ENCODE measurements at regions not wholly inside any gene's neighbourhood (a gene's known extent, or its start where the extent isn't known, plus 50 kb on each side); places are given as distances from the start of the nearest gene placed in this dataset.

- peaks cover 2% of the 10 kb centered on the region for H3K4me1 ChIP-seq (ENCODE audit: control insufficient read depth, insufficient read depth, low read length)
These were observed 223.3 kb downstream of the MTX2 start for GRCh38 chr2:176492583-176492982.

GRCh38 chr2:176493226-176493825 lies 224.1 kb downstream of the MTX2 start:
- Histone ChIP-seq H3K27ac (ENCODE audit: low read length) (no peak overlapping the region), H3K4me3 (ENCODE audit: low read length) (no peak overlapping the region), H3K27me3 (ENCODE audit: control insufficient read depth, insufficient read depth) (no peaks in the 10 kb centered on the region), H3K9me3 (ENCODE audit: control insufficient read depth, low read length) (no peaks in the 10 kb centered on the region), H3K4me1 (ENCODE audit: control insufficient read depth, insufficient read depth, low read length) (peaks cover 2% of the 10 kb centered on the region)
- intact Hi-C loops (cut with DNase I): no loop called here
- DNase-seq (peak in 1 of 3 donors; percentile 53), ATAC-seq (peak; percentile 1 to 13)
- 70% methylated on average over 7 of the region's 7 CpGs for WGBS

More at GRCh38 chr2:176492583-176492982, 223.3 kb downstream of the MTX2 start:
- no peaks in the 10 kb centered on the region for H3K27me3 ChIP-seq (ENCODE audit: control insufficient read depth, insufficient read depth)
- WGBS: 47% methylated on average over 1 of the region's 1 CpG
- DNase-seq (no peak), ATAC-seq (no peak)
- H3K4me3 ChIP-seq (ENCODE audit: low read length): no peak overlapping the region
- no peak overlapping the region for H3K27ac ChIP-seq (ENCODE audit: low read length)
- no peaks in the 10 kb centered on the region for H3K9me3 ChIP-seq (ENCODE audit: control insufficient read depth, low read length)
- intact Hi-C loops (cut with DNase I): no loop called here

DNA sequence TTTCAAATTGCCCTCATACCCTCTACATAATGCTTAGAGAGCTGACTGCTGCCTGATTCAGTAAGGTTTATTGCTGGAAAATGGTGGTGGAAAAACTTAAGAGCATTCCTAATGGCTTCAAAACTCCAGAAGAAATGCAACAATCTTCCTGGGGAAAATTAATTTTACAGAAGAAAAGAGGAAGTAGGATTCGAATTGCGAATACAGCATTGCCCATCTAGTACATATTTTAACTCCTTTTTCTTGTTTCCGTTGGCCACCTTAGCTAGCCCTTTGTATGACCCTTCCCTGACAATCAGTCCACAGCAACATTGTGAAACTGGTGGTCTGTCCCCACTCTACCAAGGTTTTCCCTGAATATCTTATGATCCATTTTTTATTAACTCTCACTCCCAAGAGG lies 224.7 kb downstream of the MTX2 start:
- WGBS: 71% methylated on average over 3 of the region's 3 CpGs
- intact Hi-C loops (cut with DNase I): no loop called here
- peaks cover 2% of the 10 kb centered on the region for H3K4me1 ChIP-seq (ENCODE audit: control insufficient read depth, insufficient read depth, low read length)

GRCh38 chr2:176494949-176495353 lies 225.7 kb downstream of the MTX2 start:
- DNase-seq (peak; percentile 69 to 93 (median 76)), ATAC-seq (peak; percentile 65 to 81)
- no peaks in the 10 kb centered on the region for H3K9me3 ChIP-seq (ENCODE audit: control insufficient read depth, low read length)
- no peak overlapping the region for H3K4me3 ChIP-seq (ENCODE audit: low read length)
- no peak overlapping the region for H3K27ac ChIP-seq (ENCODE audit: low read length)
- no peaks in the 10 kb centered on the region for H3K27me3 ChIP-seq (ENCODE audit: control insufficient read depth, insufficient read depth)
- intact Hi-C loops (cut with DNase I): no loop called here
- H3K4me1 ChIP-seq (ENCODE audit: control insufficient read depth, insufficient read depth, low read length): peaks cover 2% of the 10 kb centered on the region
- 27% methylated on average over 2 of the region's 2 CpGs for WGBS

More for the DNA sequence above, 224.7 kb downstream of the MTX2 start:
- Histone ChIP-seq H3K4me3 (ENCODE audit: low read length) (no peak overlapping the region), H3K9me3 (ENCODE audit: control insufficient read depth, low read length) (no peaks in the 10 kb centered on the region), H3K27me3 (ENCODE audit: control insufficient read depth, insufficient read depth) (no peaks in the 10 kb centered on the region), H3K27ac (ENCODE audit: low read length) (no peak overlapping the region)
- ATAC-seq: no peak
- no peak for DNase-seq

DNA sequence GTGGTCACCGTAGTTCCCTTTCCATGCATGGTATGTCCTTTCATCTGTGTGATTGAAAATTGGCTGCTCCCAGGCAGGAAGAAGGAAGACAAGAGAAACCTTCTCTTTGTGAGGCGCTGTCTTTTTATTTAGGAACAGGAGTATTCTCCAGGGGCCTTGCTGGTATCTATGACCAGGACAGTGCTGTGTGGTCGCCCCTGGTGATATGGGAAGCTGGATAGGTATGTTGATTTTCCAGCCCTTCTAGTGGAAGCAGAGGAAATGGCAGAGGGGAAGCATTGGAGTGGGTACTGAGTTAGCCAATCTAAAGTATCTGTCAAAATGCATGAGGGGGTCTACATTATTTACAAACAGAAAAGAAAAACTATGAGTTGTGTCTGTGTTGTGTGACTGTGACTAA lies 226.6 kb downstream of the MTX2 start:
- H3K27ac ChIP-seq (ENCODE audit: low read length): no peak overlapping the region
- DNase-seq: no peak
- H3K4me1 ChIP-seq (ENCODE audit: control insufficient read depth, insufficient read depth, low read length): peaks cover 2% of the 10 kb centered on the region
- 88% methylated on average over 3 of the region's 3 CpGs for WGBS
- no peak for ATAC-seq
- no peak overlapping the region for H3K4me3 ChIP-seq (ENCODE audit: low read length)
- no peaks in the 10 kb centered on the region for H3K9me3 ChIP-seq (ENCODE audit: control insufficient read depth, low read length)
- H3K27me3 ChIP-seq (ENCODE audit: control insufficient read depth, insufficient read depth): no peaks in the 10 kb centered on the region
- intact Hi-C loops (cut with DNase I): no loop called here

GRCh38 chr2:176496761-176497160 lies 227.5 kb downstream of the MTX2 start:
- H3K27ac ChIP-seq (ENCODE audit: low read length): no peak overlapping the region
- H3K4me1 ChIP-seq (ENCODE audit: control insufficient read depth, insufficient read depth, low read length): peaks cover 2% of the 10 kb centered on the region
- no peak overlapping the region for H3K4me3 ChIP-seq (ENCODE audit: low read length)
- 69% methylated on average over 3 of the region's 3 CpGs for WGBS
- H3K27me3 ChIP-seq (ENCODE audit: control insufficient read depth, insufficient read depth): no peaks in the 10 kb centered on the region
- no peak for DNase-seq
- ATAC-seq: no peak
- intact Hi-C loops (cut with DNase I): no loop called here
- no peaks in the 10 kb centered on the region for H3K9me3 ChIP-seq (ENCODE audit: control insufficient read depth, low read length)

DNA sequence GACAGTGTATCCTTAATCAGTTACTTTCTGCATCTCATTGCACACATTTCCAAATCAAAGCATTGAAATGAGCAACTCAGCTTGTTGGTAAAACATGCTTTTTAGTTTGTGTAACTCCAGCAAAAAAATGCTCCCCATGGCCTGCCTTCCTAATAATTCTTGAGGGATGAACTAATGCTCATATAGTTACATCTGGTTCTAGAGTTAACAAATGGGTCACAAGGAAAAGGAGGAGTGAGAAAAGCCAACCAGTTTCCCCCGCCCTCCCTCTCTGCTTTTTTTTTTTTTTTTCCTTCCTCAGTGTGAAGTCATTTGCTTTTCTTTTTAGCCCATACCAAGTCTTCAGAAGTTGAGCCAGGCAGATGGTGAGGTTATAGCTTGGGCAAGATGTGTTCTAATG lies 231.7 kb downstream of the MTX2 start:
- no peak overlapping the region for H3K27ac ChIP-seq (ENCODE audit: low read length)
- DNase-seq: no peak
- intact Hi-C loops (cut with DNase I): no loop called here
- WGBS: 57% methylated on average over 1 of the region's 1 CpG
- H3K9me3 ChIP-seq (ENCODE audit: control insufficient read depth, low read length): no peaks in the 10 kb centered on the region
- H3K4me3 ChIP-seq (ENCODE audit: low read length): no peak overlapping the region
- peak; percentile 30 to 39 for ATAC-seq
- peaks cover under 1% of the 10 kb centered on the region for H3K4me1 ChIP-seq (ENCODE audit: control insufficient read depth, insufficient read depth, low read length)
- H3K27me3 ChIP-seq (ENCODE audit: control insufficient read depth, insufficient read depth): no peaks in the 10 kb centered on the region

DNA sequence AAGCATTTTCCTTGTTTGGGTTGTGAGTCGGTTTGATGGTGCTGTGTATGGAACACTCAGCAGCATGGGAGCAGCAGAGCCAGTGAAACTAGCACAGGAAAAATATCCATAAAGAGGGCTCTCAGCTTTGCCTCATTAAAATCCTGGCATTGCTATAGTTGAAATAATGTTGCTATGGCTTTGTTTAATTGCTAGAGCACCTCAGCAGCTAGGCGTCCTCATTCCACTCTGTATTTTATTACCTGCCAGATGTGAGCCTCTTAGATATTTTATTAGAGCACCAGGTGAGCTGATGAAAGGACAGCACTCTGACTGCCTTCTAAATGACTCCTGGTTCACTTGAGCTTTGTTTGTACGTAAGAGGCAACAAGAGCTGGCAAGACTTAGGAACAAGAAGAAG lies 232.4 kb downstream of the MTX2 start:
- H3K27me3 ChIP-seq (ENCODE audit: control insufficient read depth, insufficient read depth): no peaks in the 10 kb centered on the region
- no peak for ATAC-seq
- no peak for DNase-seq
- H3K4me3 ChIP-seq (ENCODE audit: low read length): no peak overlapping the region
- intact Hi-C loops (cut with DNase I): no loop called here
- H3K9me3 ChIP-seq (ENCODE audit: control insufficient read depth, low read length): no peaks in the 10 kb centered on the region
- WGBS: 79% methylated on average over 3 of the region's 3 CpGs
- no peak overlapping the region for H3K27ac ChIP-seq (ENCODE audit: low read length)
- no peaks in the 10 kb centered on the region for H3K4me1 ChIP-seq (ENCODE audit: control insufficient read depth, insufficient read depth, low read length)

DNA sequence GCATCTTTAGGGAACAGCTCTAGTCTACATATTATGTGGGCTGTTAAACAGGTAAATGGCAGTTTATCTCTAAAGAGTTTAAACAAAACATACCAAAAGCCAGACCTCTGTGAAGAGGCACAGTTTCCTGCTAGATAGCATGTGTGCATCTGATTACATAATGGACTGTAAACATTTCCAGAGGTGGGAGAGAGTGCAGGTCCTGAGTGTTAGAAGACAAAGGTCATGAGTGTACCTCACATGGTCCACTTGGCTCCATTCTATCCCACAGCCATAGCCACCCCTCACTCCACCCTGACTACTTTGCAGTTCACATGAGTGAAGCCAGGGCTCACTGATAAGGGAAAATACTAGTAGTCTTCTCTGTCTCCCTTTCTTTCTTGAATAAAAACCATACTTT lies 233.4 kb downstream of the MTX2 start:
- no peak for DNase-seq
- no peak overlapping the region for H3K27ac ChIP-seq (ENCODE audit: low read length)
- H3K9me3 ChIP-seq (ENCODE audit: control insufficient read depth, low read length): no peaks in the 10 kb centered on the region
- intact Hi-C loops (cut with DNase I): no loop called here
- no peak overlapping the region for H3K4me3 ChIP-seq (ENCODE audit: low read length)
- no peaks in the 10 kb centered on the region for H3K27me3 ChIP-seq (ENCODE audit: control insufficient read depth, insufficient read depth)
- no peaks in the 10 kb centered on the region for H3K4me1 ChIP-seq (ENCODE audit: control insufficient read depth, insufficient read depth, low read length)
- no peak for ATAC-seq

DNA sequence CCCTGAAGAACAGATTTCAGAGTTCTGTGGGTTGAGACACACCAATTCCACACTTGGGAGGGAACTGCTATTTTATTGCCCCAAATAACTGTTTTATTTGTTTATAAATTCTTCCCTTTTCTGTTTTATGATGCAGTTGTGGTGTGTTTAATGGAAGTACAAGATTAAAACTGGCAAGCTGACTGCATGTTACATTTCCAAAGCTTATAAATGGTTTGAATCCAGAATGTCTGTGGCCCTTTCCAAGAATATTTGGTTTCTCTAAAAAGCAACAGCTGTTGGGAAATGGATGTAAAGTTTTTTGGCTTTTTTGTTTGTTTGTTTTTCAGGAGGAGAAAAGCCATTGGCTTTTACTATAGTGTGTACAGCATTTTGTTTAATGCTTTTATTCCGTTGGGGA lies 234.5 kb downstream of the MTX2 start:
- ATAC-seq (no peak), DNase-seq (no peak)
- Histone ChIP-seq H3K4me1 (ENCODE audit: control insufficient read depth, insufficient read depth, low read length) (no peaks in the 10 kb centered on the region), H3K27ac (ENCODE audit: low read length) (no peak overlapping the region), H3K27me3 (ENCODE audit: control insufficient read depth, insufficient read depth) (no peaks in the 10 kb centered on the region), H3K9me3 (ENCODE audit: control insufficient read depth, low read length) (no peaks in the 10 kb centered on the region), H3K4me3 (ENCODE audit: low read length) (no peak overlapping the region)
- WGBS: 59% methylated on average over 1 of the region's 1 CpG
- intact Hi-C loops (cut with DNase I): no loop called here

DNA sequence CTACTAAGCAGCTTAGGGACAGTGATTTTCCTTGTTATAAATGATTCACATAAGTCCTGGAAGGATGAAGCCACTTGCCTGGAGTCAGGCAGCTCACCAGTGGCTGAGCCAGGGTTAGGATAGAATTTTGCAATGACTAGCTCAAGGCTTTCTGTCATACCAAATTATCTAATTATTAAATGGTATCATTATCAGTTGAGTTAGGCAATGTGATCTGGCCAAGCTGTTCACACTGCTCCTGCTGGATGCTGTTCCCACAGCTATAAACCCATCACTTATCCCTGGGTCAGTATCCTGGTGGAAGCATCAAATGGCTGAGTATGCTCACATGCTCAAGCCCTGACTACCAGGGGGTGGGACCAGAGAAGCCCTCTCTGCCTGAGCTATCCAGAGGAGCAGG lies 235.2 kb downstream of the MTX2 start:
- ATAC-seq: peak; percentile 55 to 56
- no peaks in the 10 kb centered on the region for H3K4me1 ChIP-seq (ENCODE audit: control insufficient read depth, insufficient read depth, low read length)
- DNase-seq: peak in 1 of 3 donors; percentile 10
- H3K4me3 ChIP-seq (ENCODE audit: low read length): no peak overlapping the region
- no peak overlapping the region for H3K27ac ChIP-seq (ENCODE audit: low read length)
- H3K27me3 ChIP-seq (ENCODE audit: control insufficient read depth, insufficient read depth): no peaks in the 10 kb centered on the region
- intact Hi-C loops (cut with DNase I): no loop called here
- no peaks in the 10 kb centered on the region for H3K9me3 ChIP-seq (ENCODE audit: control insufficient read depth, low read length)

DNA sequence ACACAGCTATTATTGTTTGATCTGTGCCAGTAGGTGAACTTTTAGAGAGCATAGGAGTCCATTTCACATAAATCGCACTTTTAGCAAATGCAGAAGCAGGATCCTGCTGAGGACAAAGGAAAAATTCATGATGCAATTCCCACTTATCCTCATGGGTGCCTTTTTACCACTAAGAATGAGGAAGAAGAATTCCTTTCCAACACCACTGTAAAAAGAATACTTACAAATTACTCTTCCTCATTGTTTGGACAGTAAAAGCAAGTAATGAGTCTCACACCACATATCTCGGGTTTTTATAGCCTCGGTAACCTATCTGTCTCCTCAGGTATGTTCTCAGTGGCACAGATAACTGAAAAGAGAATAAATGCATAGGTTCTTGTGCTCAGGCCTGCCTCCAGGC lies 238.5 kb downstream of the MTX2 start:
- ATAC-seq (peak in 1 of 2 donors; percentile 31), DNase-seq (no peak)
- Histone ChIP-seq H3K27me3 (ENCODE audit: control insufficient read depth, insufficient read depth) (no peaks in the 10 kb centered on the region), H3K4me3 (ENCODE audit: low read length) (no peak overlapping the region), H3K27ac (ENCODE audit: low read length) (no peak overlapping the region), H3K9me3 (ENCODE audit: control insufficient read depth, low read length) (no peaks in the 10 kb centered on the region), H3K4me1 (ENCODE audit: control insufficient read depth, insufficient read depth, low read length) (no peaks in the 10 kb centered on the region)
- WGBS: 66% methylated on average over 3 of the region's 3 CpGs
- intact Hi-C loops (cut with DNase I): no loop called here
